T-helper 2 cell treated with Interferon-gamma antibody and Interleukin-4, amounts not matched to agents 5 μg/mL and 100 μg/mL, for 36 hours (primary cell): ENCODE measurements at regions not wholly inside any gene's neighbourhood (a gene's known extent, or its start where the extent isn't known, plus 50 kb on each side); places are given as distances from the start of the nearest gene placed in this dataset.
A peak's percentile ranks its signal among the peaks of the same experiment; 100 is the strongest.
"Not testable (repeated sequence)": the region's sequence is repeated elsewhere in the genome, so short reads cannot be mapped to it uniquely, and the experiment has no call there.

Experiments used
- DNase-seq: peaks from one replicate; pipeline ENCODE4 v3.0.0; 2021; ENCODE audit warnings: low spot score
- H3K27ac Mint-ChIP-seq: one replicate; pipeline ENCODE4 v1.8.0; 2021; ENCODE audit warnings: mild to moderate bottlenecking, mixed read lengths
- H3K27me3 Mint-ChIP-seq: one replicate; pipeline ENCODE4 v1.8.0; 2021; ENCODE audit warnings: low read depth, mixed read lengths
- H3K36me3 Mint-ChIP-seq: one replicate; pipeline ENCODE4 v1.8.0; 2021; ENCODE audit warnings: low read depth, mixed read lengths
- H3K4me1 Mint-ChIP-seq: one replicate; pipeline ENCODE4 v1.8.0; 2021; ENCODE audit warnings: low read depth, mixed read lengths
- H3K4me3 Mint-ChIP-seq: one replicate; pipeline ENCODE4 v1.8.0; 2022; ENCODE audit warnings: mild to moderate bottlenecking, moderate library complexity, mixed read lengths
- H3K9me3 Mint-ChIP-seq: one replicate; pipeline ENCODE4 v1.8.0; 2021; ENCODE audit warnings: mixed read lengths

DNA sequence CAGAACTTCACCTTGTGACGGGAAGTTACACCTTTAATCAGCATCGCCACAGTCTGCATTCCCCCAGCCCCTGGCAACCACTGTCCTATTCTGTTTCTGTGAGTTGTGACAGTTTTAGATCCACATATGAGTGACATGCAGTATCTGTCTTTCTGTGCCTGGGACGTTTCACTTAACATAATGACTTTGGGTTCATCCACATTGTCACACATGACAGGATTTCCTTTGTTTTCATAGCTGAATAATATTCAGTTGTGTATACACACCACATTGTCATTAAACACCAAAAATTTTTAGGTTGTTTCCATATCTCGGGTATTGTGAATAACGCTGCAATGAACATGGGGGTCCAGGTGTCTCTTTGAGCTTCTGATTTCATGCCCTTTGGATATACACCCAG, 62.6 kb upstream of the BDH1 start:
- H3K9me3 Mint-ChIP-seq, result peaks cover 21% of the 10 kb centered on the region
- not testable (repeated sequence) for H3K4me3 Mint-ChIP-seq, H3K27ac Mint-ChIP-seq, DNase-seq, H3K27me3 Mint-ChIP-seq, H3K4me1 Mint-ChIP-seq
- peaks cover 76% of the 10 kb centered on the region for H3K36me3 Mint-ChIP-seq

DNA sequence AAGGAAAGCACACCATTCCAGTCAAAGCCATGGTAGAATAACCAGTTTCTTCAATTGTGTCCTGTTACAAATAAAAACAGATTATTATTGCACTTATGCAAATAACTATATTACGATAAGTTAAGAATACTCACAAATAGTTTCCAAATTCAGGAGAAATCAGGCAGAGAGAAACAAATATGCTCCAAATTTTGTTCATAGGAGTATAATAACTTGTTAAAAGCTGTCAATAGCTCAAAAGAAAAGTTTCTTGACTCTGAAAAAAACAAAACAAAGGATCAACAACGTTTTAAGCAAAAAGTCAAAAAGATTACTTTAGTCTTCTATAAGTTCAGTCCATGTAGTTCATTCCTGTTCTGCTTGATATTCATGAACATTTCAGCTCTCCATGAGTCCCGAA, 59.7 kb upstream of the BDH1 start:
- H3K4me3 Mint-ChIP-seq, result no peak overlapping the region
- peaks cover 21% of the 10 kb centered on the region for H3K9me3 Mint-ChIP-seq
- no peaks in the 10 kb centered on the region for H3K27me3 Mint-ChIP-seq
- H3K4me1 Mint-ChIP-seq, result peaks cover 17% of the 10 kb centered on the region
- DNase-seq, result no peak
- H3K27ac Mint-ChIP-seq, result no peak overlapping the region
- peaks cover 78% of the 10 kb centered on the region for H3K36me3 Mint-ChIP-seq

DNA sequence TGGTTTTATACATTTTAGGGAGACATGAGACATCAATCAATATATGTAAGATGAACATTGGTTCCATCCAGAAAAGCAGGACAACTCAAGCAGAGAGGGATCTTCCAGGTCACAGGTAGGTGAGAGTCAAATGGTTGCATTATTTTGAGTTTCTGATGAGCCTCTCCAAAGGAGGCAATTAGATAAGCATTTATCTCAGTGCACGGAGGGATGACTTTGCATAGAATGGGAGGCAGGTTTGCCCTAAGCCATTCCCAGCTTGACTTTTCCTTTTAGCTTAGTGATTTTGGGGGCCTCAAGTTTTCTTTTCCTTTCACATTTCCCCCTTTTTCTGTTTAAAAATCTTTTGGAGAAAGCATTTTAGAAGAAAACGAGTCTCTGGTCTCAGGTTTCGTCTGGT, 58.4 kb upstream of the BDH1 start:
- Mint-ChIP-seq H3K4me1 (peaks cover 17% of the 10 kb centered on the region), H3K27ac (peak overlapping the region; percentile 82), H3K9me3 (peaks cover 21% of the 10 kb centered on the region), H3K36me3 (peaks cover 77% of the 10 kb centered on the region)
- not testable (repeated sequence) for DNase-seq, H3K4me3 Mint-ChIP-seq, H3K27me3 Mint-ChIP-seq

DNA sequence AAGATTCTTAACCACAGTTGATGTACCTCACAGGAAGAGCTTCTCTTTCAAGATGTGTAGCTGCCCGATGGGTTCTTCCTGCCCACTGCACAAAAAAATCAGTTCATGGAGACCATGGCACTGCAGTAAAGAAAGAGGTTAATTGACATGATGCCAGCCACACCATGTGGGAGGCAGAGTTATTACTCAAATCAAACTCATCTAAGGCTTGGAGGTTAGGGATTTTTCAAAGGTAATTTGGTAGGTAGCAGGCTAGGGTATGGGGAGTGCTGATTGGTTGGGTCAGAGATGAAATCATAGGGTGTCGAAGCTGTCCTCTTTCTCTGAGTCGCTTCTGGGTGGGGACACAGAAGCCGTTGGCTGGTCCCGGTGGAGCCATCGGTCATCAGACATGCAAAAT, 57.4 kb upstream of the BDH1 start:
- peak overlapping the region; percentile 53 for H3K4me3 Mint-ChIP-seq
- H3K4me1 Mint-ChIP-seq, result peaks cover 17% of the 10 kb centered on the region
- peak; percentile 26 for DNase-seq
- H3K27me3 Mint-ChIP-seq, result no peaks in the 10 kb centered on the region
- peaks cover 77% of the 10 kb centered on the region for H3K36me3 Mint-ChIP-seq
- peaks cover 21% of the 10 kb centered on the region for H3K9me3 Mint-ChIP-seq
- H3K27ac Mint-ChIP-seq, result peak overlapping the region; percentile 82

GRCh38 chr3:197611255-197611654, 55.5 kb upstream of the BDH1 start:
- Mint-ChIP-seq H3K27ac (no peak overlapping the region), H3K9me3 (peaks cover 14% of the 10 kb centered on the region), H3K4me1 (peaks cover 17% of the 10 kb centered on the region), H3K36me3 (peaks cover 73% of the 10 kb centered on the region), H3K4me3 (no peak overlapping the region), H3K27me3 (no peaks in the 10 kb centered on the region)
- DNase-seq, result no peak

DNA sequence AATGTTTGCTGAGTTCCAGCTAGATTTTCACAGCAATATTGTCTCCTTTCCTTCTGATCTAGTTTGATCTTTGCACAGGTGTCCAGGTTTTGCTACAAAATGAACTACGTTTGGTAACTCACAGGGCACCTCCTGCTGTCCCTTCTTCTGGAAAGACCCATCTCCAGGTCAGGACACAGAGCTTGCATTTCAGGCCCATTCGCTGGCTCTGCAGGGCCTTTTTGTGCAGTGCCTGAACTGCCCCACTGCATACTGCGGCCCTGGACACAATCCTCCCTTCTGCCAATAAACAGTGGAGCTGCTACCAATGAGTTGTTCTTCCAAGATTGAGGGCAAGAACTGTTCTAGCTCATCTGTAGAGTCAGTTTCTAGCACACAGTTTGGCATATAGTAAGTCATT, 50.7 kb upstream of the BDH1 start:
- H3K27me3 Mint-ChIP-seq, result no peaks in the 10 kb centered on the region
- peaks cover 4% of the 10 kb centered on the region for H3K4me1 Mint-ChIP-seq
- no peaks in the 10 kb centered on the region for H3K9me3 Mint-ChIP-seq
- H3K36me3 Mint-ChIP-seq, result peaks cover 46% of the 10 kb centered on the region
- DNase-seq, result no peak
- no peak overlapping the region for H3K4me3 Mint-ChIP-seq
- no peak overlapping the region for H3K27ac Mint-ChIP-seq
